GM12873 (cell line): ENCODE measurements at regions not wholly inside any gene's neighbourhood (a gene's known extent, or its start where the extent isn't known, plus 50 kb on each side); places are given as distances from the start of the nearest gene placed in this dataset.
A peak's percentile ranks its signal among the peaks of the same experiment; 100 is the strongest.

Experiments
- CTCF ChIP-seq: IDR thresholded peaks from 2 replicates; pipeline ENCODE4 v1.5.1; 2012; ENCODE audit warnings: low read depth, mild to moderate bottlenecking, moderate library complexity, low read length, control low read depth; ENCODE audit not compliant: insufficient read depth; ENCODE audit errors: missing control alignments

- no peak for TF ChIP-seq CTCF
These were observed 357.3 kb upstream of the MIS18BP1 start for GRCh38 chr14:45610318-45610717.

GRCh38 chr14:45587142-45587541 lies 334.1 kb upstream of the MIS18BP1 start:
- no peak for TF ChIP-seq CTCF

GRCh38 chr14:45559626-45560025 lies 306.6 kb upstream of the MIS18BP1 start:
- TF ChIP-seq CTCF: no peak

GRCh38 chr14:45558183-45558582 lies 305.2 kb upstream of the MIS18BP1 start:
- TF ChIP-seq CTCF: no peak

DNA sequence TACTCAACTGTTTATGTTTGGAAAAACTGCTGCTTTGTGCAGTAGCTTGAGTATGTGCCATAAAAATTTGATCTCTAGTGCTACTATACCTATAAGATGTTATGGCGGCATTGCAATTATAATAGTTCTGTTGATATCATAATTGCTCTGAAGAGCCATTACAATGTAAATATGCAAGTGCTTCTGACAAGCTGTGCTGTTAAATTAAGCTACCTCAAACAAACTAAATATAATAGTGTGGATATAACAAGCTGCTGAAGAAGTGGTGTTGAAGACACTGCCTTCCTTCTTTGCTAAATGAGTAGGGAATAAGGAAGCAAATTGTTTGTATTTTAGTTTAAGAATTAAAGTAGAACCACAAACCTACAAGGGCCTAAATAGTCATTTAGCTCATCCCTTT lies 301.0 kb upstream of the MIS18BP1 start:
- no peak for TF ChIP-seq CTCF

DNA sequence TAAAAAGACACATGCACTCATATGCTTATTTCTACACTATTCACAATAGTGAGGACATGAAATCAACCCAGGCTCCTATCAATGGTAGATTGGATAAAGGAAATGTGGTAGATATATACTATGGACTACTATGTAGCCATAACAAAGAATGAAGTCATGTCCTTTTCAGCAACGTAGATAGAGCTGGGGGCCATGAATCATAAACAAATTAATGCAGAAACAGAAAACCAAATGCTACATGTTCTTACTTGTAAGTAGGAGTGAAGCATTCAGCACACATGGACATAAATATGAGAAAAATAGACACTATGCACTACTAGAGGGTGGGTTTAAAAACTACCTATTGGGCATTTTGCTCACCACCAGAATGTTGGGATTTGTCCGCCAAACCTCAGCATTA lies 278.0 kb upstream of the MIS18BP1 start:
- TF ChIP-seq CTCF: no peak

DNA sequence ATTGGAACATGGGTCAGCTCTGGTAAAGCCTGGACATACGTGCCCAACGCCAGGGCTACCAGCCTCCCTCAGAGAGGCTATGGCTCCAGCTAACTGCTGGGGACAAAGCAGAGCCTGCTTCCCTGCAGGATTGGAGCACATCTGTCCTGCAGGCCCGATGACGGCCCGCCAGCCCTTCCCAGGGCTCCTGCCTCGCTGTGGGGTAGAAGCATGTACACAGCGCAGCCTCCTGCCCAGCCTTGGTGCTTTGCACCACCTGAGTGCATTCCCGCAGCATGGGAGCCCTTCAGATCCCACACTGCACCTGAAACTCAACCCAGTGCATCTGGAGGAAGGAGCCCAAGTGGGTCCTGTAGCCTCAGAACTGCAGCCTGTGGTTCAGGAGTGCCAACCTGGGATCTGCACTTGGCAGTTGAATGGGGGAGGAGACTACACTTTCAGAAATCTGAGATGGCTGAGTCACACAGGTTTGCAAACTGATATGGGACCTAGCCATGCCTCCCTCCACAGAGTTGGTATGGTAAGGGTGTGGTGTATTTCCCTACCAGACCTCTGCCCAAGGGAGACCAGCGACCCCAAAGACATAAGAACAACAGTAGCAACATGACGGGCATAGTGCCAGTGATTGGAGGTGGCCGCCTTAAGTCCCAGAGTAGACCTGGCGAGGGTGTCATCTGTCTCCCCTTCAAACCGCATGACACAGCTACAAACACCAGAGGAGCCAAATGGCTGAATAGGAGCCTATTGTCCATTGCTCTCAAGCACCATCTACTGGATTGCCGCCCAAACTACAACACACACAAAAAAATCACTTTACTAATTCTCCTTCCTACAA lies 273.9 kb upstream of the MIS18BP1 start:
- TF ChIP-seq CTCF: peak; percentile 83
